ENCODE measurements at regions not wholly inside any gene's neighbourhood (a gene's known extent, or its start where the extent isn't known, plus 50 kb on each side); places are given as distances from the start of the nearest gene placed in this dataset.

GRCh38 chr13:111490611-111491010, 170.2 kb downstream of the TEX29 start:
- TF ChIP-seq CTCF (IDR thresholded peaks at IDR 0.05) (no peak), POLR2A (IDR thresholded peaks at IDR 0.05) (no peak)

Measured in testis (tissue), 2 donors.